Endodermal cell (in vitro differentiated cells): ENCODE measurements at regions not wholly inside any gene's neighbourhood (a gene's known extent, or its start where the extent isn't known, plus 50 kb on each side); places are given as distances from the start of the nearest gene placed in this dataset.

ENCODE experiments used
- DNase-seq: peaks from one replicate; pipeline ENCODE4 v3.0.0-alpha.2; 2017
- H3K27ac ChIP-seq: 2 replicates; pipeline ENCODE4 v1.5.1; 2013; ENCODE audit warnings: mild to moderate bottlenecking, low read depth, low read length, moderate library complexity
- H3K27me3 ChIP-seq: 2 replicates; pipeline ENCODE4 v1.6.1; 2013; ENCODE audit warnings: mild to moderate bottlenecking, low read length, moderate library complexity; ENCODE audit not compliant: insufficient read depth, control insufficient read depth, poor library complexity, severe bottlenecking
- H3K36me3 ChIP-seq: 2 replicates; pipeline ENCODE4 v1.7.0; 2013; ENCODE audit warnings: mild to moderate bottlenecking, low read length, moderate library complexity; ENCODE audit not compliant: control insufficient read depth, insufficient read depth
- H3K4me1 ChIP-seq: one replicate; pipeline ENCODE4 v1.7.0; 2013; ENCODE audit warnings: low read length; ENCODE audit not compliant: control insufficient read depth, insufficient read depth
- H3K4me3 ChIP-seq: 2 replicates; pipeline ENCODE4 v1.5.1; 2013; ENCODE audit warnings: mild to moderate bottlenecking, low read length, moderate library complexity
- H3K9ac ChIP-seq: 2 replicates; pipeline ENCODE4 v1.6.1; 2013; ENCODE audit warnings: mild to moderate bottlenecking, low read length, moderate library complexity; ENCODE audit not compliant: poor library complexity, severe bottlenecking; ENCODE audit errors: extremely low read depth
- H3K9me3 ChIP-seq: 2 replicates; pipeline ENCODE4 v1.6.1; 2013; ENCODE audit warnings: mild to moderate bottlenecking, low read length, moderate library complexity; ENCODE audit not compliant: control insufficient read depth
- H3K27ac Mint-ChIP-seq: 2 replicates; pipeline ENCODE4 v1.8.0; 2020; ENCODE audit warnings: mixed read lengths
- H3K27me3 Mint-ChIP-seq: 2 replicates; pipeline ENCODE4 v1.8.0; 2021; ENCODE audit warnings: mild to moderate bottlenecking, mixed read lengths; ENCODE audit not compliant: insufficient read depth
- H3K36me3 Mint-ChIP-seq: 2 replicates; pipeline ENCODE4 v1.8.0; 2020; ENCODE audit warnings: low read depth, mixed read lengths
- H3K4me1 Mint-ChIP-seq: 2 replicates; pipeline ENCODE4 v1.8.0; 2020; ENCODE audit warnings: mixed read lengths
- H3K4me3 Mint-ChIP-seq: 2 replicates; pipeline ENCODE4 v1.8.0; 2020; ENCODE audit warnings: mild to moderate bottlenecking, moderate library complexity, mixed read lengths
- H3K9me3 Mint-ChIP-seq: 2 replicates; pipeline ENCODE4 v1.8.0; 2020; ENCODE audit warnings: mild to moderate bottlenecking, mixed read lengths
- CTCF ChIP-seq: fragments of 200-600 bp; sonication (generic); conservative IDR thresholded peaks from 2 replicates; pipeline ENCODE4 v1.5.0; 2021; ENCODE audit warnings: antibody characterized with exemption, mild to moderate bottlenecking
- WGBS, 2 experiments: methylation state at CpG; one replicate each; pipeline versions ENCODE4 v1.1.5 to v1.1.7; 2013; ENCODE audit warnings: missing lambda C conversion rate in 2 of 2, mixed read lengths in 1 of 2; ENCODE audit not compliant: insufficient coverage in 1 of 2, insufficient read length in 1 of 2; 5-methylcytosine and 5-hydroxymethylcytosine counted together

GRCh38 chr10:3233486-3233990 lies 61.0 kb upstream of the PITRM1 start:
- H3K4me1 Mint-ChIP-seq = no peaks in the 10 kb centered on the region
- Histone ChIP-seq H3K4me3 (no peak overlapping the region), H3K4me1 (peaks cover 4% of the 10 kb centered on the region), H3K27me3 (no peaks in the 10 kb centered on the region), H3K36me3 (no peaks in the 10 kb centered on the region), H3K9me3 (no peaks in the 10 kb centered on the region), H3K9ac (no peak overlapping the region), H3K27ac (no peak overlapping the region)
- WGBS, 2 experiments = 94 to 97% methylated on average over 5 of the region's 5 CpGs
- H3K9me3 Mint-ChIP-seq = no peaks in the 10 kb centered on the region
- H3K27me3 Mint-ChIP-seq = no peaks in the 10 kb centered on the region
- H3K4me3 Mint-ChIP-seq = no peak overlapping the region
- no peak for TF ChIP-seq CTCF
- H3K36me3 Mint-ChIP-seq = no peaks in the 10 kb centered on the region
- DNase-seq = no peak
- no peak overlapping the region for H3K27ac Mint-ChIP-seq

DNA sequence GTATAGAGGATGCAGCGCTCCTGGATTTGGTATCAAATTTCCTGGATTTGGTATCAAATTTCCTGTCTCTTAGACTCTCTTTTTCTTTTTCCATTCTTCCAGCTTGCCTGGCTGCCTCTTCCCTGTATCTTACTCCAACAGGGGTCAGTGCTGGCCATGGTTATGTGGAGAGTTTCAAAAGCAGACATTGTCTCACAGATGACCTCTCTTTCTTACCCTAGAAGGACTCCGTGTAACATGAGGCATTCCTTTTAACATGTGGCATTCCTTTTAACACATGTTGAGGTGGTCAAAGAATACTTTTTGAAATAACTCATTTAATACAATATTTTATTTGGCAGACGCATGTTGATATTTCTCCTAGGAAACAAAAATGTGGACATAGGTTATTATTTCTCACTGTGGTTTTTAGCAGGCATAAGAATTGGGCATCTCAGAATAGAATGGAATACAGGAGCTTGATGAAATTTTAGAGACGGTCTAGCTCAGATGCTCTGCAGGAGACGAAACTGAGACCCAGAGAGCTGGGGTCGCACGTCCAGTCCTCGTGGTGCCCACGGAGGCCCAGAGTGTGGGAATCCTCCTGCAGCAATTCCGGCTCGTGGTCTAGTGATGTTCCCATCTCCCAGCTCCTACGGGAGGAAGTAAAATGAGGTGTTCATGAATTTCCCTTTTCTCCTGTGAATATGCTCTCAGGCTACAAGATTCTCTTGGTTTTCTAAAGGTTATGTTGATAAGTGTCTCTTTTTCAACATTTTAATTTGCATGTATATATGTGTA lies 59.6 kb upstream of the PITRM1 start:
- H3K9me3 ChIP-seq = no peaks in the 10 kb centered on the region
- no peaks in the 10 kb centered on the region for H3K9me3 Mint-ChIP-seq
- no peaks in the 10 kb centered on the region for H3K36me3 Mint-ChIP-seq
- H3K9ac ChIP-seq = no peak overlapping the region
- H3K4me1 Mint-ChIP-seq = no peaks in the 10 kb centered on the region
- no peak overlapping the region for H3K4me3 ChIP-seq
- H3K27me3 Mint-ChIP-seq = no peaks in the 10 kb centered on the region
- no peaks in the 10 kb centered on the region for H3K27me3 ChIP-seq
- no peak overlapping the region for H3K4me3 Mint-ChIP-seq
- no peaks in the 10 kb centered on the region for H3K36me3 ChIP-seq
- TF ChIP-seq CTCF = peak; percentile 50
- H3K27ac ChIP-seq = no peak overlapping the region
- H3K27ac Mint-ChIP-seq = no peak overlapping the region
- DNase-seq = no peak
- H3K4me1 ChIP-seq = peaks cover 4% of the 10 kb centered on the region
- 94 to 95% methylated on average over 7 to 12 of the region's 12 CpGs for WGBS, 2 experiments

DNA sequence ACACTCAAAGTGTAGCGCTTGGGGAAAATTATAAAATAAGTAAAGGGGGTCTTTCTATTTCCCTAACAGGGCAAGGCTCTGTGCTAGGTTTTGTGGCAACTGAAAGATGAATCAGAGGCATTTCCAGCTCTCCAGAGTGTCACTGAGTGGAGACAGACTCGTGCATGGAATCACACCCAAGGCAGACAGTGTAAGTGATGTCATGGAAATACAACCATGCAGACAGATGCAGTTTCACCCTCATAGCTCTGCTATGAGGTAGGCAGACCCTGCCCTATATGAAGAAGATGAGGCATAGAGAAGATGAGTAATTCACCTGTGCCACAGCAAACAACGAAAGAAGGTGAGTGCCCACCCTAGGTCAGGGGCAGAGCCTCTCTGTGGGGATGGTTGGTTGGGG lies 57.2 kb upstream of the PITRM1 start:
- Histone ChIP-seq H3K27ac (no peak overlapping the region), H3K36me3 (no peaks in the 10 kb centered on the region), H3K27me3 (no peaks in the 10 kb centered on the region), H3K4me1 (peaks cover 4% of the 10 kb centered on the region), H3K9me3 (no peaks in the 10 kb centered on the region), H3K9ac (no peak overlapping the region), H3K4me3 (no peak overlapping the region)
- no peaks in the 10 kb centered on the region for H3K36me3 Mint-ChIP-seq
- no peak for DNase-seq
- TF ChIP-seq CTCF = no peak
- WGBS, 2 experiments = 92 to 100% methylated on average over 2 to 3 of the region's 3 CpGs
- H3K4me3 Mint-ChIP-seq = no peak overlapping the region
- no peaks in the 10 kb centered on the region for H3K4me1 Mint-ChIP-seq
- H3K27me3 Mint-ChIP-seq = no peaks in the 10 kb centered on the region
- no peaks in the 10 kb centered on the region for H3K9me3 Mint-ChIP-seq
- H3K27ac Mint-ChIP-seq = no peak overlapping the region
